AG10803 (cell line): ENCODE measurements at regions not wholly inside any gene's neighbourhood (a gene's known extent, or its start where the extent isn't known, plus 50 kb on each side); places are given as distances from the start of the nearest gene placed in this dataset.

Experiments used
- DNase-seq: peaks from one replicate; pipeline ENCODE4 v3.0.0; 2010; ENCODE audit warnings: low read depth
- H3K4me3 ChIP-seq: 2 replicates; pipeline ENCODE4 v1.5.1; 2011; ENCODE audit warnings: mild to moderate bottlenecking, low read length, control low read depth
- TF ChIP-seq, protein P1 (sequence below): conservative IDR thresholded peaks from 2 replicates; pipeline ENCODE4 v1.5.1; 2011; ENCODE audit warnings: mild to moderate bottlenecking, low read length, control low read depth, inconsistent platforms

DNA sequence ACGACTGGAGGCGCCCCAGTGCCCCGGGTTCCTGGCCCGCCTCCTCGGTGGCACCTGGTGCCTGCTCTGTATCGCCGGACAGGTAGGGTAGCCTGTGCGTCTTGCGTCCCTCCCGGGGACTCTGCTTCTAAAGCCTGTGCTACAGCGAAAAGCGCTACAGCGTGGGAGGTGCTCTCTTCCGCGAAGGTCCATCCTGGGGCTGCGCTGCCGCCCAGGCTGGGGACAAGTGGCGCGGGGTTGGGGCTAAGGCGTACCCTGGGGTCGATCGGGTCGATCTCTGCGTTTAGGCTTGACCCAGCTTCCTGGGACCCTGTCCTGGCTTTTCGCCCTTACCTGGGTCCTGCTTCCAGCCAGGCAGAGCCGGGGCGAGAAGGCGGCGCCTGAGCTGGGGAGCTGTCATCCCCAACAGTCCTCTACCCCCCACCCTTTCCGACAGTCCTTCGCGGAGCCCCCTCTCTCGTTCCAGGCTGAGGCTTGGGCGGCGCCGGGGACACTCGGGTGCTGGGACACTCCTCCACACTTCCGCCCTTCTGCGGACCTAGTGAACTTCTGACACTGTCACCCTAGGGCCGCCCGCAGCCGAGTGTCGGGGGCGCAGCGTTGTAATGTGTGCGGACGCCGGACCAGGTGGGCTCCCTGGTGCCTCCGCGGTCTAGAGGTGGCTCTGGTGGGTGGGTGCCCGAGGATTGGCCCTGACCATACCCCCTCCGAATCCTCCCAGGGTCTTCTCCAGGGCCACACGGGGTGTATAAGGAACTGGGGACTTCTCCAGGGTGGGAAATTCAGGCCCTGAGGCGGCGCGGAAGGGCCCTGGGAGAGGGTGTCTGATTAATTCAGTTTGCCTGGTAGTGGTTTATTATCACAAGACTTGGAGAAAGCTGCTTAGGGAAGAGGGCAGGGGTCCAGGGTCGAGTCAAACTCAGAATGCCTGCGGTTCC is 328.2 kb downstream of the SH3GL2 start:
- H3K4me3 ChIP-seq, result no peak overlapping the region
- TF ChIP-seq, protein P1, sequence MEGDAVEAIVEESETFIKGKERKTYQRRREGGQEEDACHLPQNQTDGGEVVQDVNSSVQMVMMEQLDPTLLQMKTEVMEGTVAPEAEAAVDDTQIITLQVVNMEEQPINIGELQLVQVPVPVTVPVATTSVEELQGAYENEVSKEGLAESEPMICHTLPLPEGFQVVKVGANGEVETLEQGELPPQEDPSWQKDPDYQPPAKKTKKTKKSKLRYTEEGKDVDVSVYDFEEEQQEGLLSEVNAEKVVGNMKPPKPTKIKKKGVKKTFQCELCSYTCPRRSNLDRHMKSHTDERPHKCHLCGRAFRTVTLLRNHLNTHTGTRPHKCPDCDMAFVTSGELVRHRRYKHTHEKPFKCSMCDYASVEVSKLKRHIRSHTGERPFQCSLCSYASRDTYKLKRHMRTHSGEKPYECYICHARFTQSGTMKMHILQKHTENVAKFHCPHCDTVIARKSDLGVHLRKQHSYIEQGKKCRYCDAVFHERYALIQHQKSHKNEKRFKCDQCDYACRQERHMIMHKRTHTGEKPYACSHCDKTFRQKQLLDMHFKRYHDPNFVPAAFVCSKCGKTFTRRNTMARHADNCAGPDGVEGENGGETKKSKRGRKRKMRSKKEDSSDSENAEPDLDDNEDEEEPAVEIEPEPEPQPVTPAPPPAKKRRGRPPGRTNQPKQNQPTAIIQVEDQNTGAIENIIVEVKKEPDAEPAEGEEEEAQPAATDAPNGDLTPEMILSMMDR, result no peak
- DNase-seq, result no peak

DNA sequence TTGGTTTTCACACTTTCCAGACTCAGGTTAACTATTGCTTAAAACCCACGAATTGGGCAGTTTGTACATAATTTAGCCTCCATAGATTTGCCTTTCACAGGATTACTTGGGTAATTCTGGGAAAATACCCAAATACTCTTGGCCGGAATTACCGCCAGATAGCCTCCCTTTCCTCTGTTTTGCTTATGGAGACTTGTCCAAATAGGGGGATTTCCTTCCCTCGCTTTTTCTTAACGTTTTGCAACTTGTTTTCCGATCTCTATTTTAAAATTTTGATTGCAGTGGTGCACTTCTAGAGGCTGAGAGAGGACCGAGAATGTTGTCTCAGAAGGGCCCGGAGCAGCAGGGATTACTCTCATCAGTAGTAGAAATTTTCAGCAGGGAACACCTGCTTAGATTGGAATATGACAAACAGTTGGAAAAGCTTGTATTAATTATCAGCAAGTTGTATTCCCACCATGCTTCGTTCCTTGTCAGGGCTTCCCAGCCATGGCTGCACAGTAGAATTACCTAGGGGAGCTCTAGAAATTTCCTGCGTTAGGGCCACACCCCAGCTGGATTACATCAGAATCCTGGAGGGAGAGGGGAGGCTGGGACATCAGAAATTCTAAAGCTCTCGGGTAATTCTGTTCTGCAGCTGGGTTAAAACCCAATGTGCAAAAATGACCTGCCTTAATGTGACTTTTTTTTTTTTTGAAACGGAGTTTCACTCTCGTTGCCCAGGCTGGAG is 329.1 kb downstream of the SH3GL2 start:
- DNase-seq, result no peak
- no peak overlapping the region for H3K4me3 ChIP-seq
- TF ChIP-seq, protein P1, result no peak

DNA sequence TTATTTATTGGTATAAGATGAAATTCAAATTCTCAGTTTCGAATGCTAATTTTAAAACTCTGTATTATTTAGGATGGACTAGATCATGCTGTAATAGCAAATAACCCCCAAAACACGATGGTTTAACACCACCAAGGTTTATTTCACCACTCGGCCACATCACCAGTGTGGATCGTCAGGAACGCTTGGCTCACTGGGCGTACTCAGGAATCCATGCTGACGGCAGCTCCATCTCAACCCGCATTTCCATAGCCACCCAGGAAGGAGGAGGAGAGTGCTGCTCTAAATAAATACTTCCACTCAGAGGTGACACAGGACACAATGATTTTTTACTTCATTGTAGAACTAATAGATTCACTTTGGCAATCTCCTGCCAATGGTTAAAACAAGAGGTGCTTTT is 347.4 kb downstream of the SH3GL2 start:
- H3K4me3 ChIP-seq, result no peak overlapping the region
- DNase-seq, result no peak
- TF ChIP-seq, protein P1, result no peak

DNA sequence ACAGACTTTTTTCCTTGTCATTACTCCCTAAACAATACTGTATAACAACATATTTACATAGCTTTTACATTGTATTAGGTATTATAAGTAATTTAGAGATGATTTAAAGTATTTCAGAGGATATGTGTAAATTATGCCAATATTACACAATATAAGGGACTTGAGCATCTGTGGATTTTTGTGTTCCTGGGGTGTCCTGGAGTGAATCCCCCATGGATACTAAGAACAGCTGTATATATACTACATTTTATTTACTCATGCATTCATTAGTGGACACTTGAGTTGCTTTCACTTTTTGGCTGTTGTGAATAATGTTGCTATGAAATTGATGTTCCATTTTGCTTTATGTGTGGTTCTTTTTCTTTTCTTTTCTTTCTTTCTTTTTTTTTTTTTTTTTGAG is 348.8 kb downstream of the SH3GL2 start:
- TF ChIP-seq, protein P1, result no peak
- DNase-seq, result no peak

DNA sequence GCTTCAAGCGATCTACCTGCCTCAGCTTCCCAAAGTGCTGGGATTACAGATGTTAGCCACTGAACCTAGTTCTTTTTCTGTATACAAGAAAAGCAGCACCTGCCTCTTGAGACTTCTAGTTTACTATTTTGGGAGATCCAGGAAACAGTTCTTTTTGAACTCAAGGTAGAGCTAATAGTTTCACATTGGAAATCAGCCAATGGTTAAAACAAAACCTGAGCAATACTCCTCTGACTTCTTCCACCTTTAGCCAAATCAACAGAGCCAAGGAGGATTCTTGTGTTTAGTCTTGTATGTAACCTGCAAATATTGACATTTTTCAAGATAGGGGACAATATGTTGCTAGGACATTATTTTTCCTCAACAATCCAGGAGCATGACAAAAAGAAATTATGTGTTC is 349.4 kb downstream of the SH3GL2 start:
- H3K4me3 ChIP-seq, result no peak overlapping the region
- no peak for DNase-seq
- TF ChIP-seq, protein P1, result no peak

More for the DNA sequence above, 348.8 kb downstream of the SH3GL2 start:
- H3K4me3 ChIP-seq, result no peak overlapping the region

DNA sequence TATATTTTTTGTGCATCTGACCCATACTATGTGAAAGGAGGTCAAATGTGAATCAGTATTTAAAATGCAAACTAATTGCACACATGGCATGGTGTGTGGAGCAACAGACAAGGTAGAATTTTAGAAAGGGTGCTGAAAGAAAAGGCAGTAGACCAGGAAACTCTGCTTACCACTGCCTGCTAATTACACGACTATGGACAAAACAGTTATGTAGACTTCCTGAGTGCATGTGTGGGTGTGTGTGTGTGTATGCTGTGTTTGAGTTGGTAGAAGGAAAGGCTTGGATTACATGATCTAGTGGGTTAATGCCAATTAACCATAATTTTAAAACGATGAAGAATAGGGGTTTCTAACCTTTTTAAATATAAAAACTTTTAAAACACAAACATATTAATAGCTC is 349.9 kb downstream of the SH3GL2 start:
- DNase-seq, result no peak
- TF ChIP-seq, protein P1, result no peak
- H3K4me3 ChIP-seq, result no peak overlapping the region
